ENCODE measurements at regions not wholly inside any gene's neighbourhood (a gene's known extent, or its start where the extent isn't known, plus 50 kb on each side); places are given as distances from the start of the nearest gene placed in this dataset.

- no peaks in the 10 kb centered on the region for H3K36me3 ChIP-seq (ENCODE audit: insufficient read depth, low read length)
- no peaks in the 10 kb centered on the region for H4K20me1 ChIP-seq (ENCODE audit: insufficient read depth, low read length)
- TF ChIP-seq CTCF (IDR thresholded peaks at IDR 0.05; ENCODE audit: extremely low read depth, low read depth, low read length), result no peak
- no peaks in the 10 kb centered on the region for H3K27me3 ChIP-seq (ENCODE audit: insufficient read depth, low read length)
- no peak overlapping the region for H3K4me2 ChIP-seq (ENCODE audit: insufficient read depth, low read length)
- no peaks in the 10 kb centered on the region for H3K4me1 ChIP-seq (ENCODE audit: insufficient read depth, low read length)
- no peaks in the 10 kb centered on the region for H3K9me3 ChIP-seq (ENCODE audit: low read depth, low read length)
- no peak overlapping the region for H2AFZ ChIP-seq (ENCODE audit: low read length)
- H3K4me3 ChIP-seq (ENCODE audit: insufficient read depth, low read length), result no peak overlapping the region
- DNase-seq (ENCODE audit: insufficient read length, low spot score, missing footprints), result no peak
- H3K27ac ChIP-seq (ENCODE audit: low read depth, low read length), result no peak overlapping the region
- H3K79me2 ChIP-seq (ENCODE audit: insufficient read depth, low read length), result no peaks in the 10 kb centered on the region
Observed at GRCh38 chr4:187135878-187136277, 412.2 kb upstream of the FAT1 start.

DNA sequence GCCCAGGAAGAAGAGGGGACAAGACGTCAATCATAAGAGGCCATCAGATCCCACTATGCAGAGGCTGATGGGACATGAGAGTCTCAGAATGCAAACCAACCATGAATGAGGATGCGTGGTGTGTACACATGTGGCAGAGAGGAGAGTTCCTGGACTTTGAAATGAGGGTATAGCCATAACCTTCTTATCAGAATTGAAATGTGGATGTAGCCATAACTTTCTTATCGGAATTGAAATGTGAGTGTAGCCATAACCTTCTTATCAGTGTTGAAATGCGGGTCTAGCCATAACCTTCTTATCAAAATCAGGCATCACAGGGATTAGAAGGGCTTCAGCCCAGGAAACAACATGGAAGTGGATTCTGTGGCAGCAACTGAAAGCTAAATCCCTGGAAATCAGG lies 415.5 kb upstream of the FAT1 start:
- no peak overlapping the region for H3K27ac ChIP-seq (ENCODE audit: low read depth, low read length)
- DNase-seq (ENCODE audit: insufficient read length, low spot score, missing footprints), result no peak
- H3K4me3 ChIP-seq (ENCODE audit: insufficient read depth, low read length), result no peak overlapping the region
- TF ChIP-seq CTCF (IDR thresholded peaks at IDR 0.05; ENCODE audit: extremely low read depth, low read depth, low read length), result no peak
- H3K9me3 ChIP-seq (ENCODE audit: low read depth, low read length), result no peaks in the 10 kb centered on the region
- H3K27me3 ChIP-seq (ENCODE audit: insufficient read depth, low read length), result no peaks in the 10 kb centered on the region
- H3K36me3 ChIP-seq (ENCODE audit: insufficient read depth, low read length), result no peaks in the 10 kb centered on the region
- H2AFZ ChIP-seq (ENCODE audit: low read length), result no peak overlapping the region
- H4K20me1 ChIP-seq (ENCODE audit: insufficient read depth, low read length), result no peaks in the 10 kb centered on the region
- no peaks in the 10 kb centered on the region for H3K4me1 ChIP-seq (ENCODE audit: insufficient read depth, low read length)
- no peak overlapping the region for H3K4me2 ChIP-seq (ENCODE audit: insufficient read depth, low read length)
- H3K79me2 ChIP-seq (ENCODE audit: insufficient read depth, low read length), result no peaks in the 10 kb centered on the region

DNA sequence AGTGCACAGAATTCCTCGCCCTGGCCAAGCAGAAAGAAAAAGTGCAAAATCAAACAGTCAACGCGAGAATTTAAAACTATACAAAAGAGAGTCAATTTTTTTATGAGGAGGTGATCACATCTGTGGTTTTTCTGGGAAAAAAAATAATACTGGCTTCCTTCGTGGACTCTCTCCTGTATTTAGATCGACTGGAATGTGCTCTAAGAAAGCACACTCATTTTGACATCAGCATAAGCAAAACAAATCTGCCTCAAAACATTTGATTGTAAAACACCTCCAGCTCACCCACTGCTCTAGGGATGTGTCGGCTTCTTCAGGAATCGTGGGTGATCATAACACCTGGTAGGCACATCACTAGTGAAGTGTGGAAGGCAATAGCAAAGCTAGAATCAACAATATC lies 417.4 kb upstream of the FAT1 start:
- Histone ChIP-seq H3K36me3 (ENCODE audit: insufficient read depth, low read length) (no peaks in the 10 kb centered on the region), H4K20me1 (ENCODE audit: insufficient read depth, low read length) (no peaks in the 10 kb centered on the region), H3K27ac (ENCODE audit: low read depth, low read length) (no peak overlapping the region), H3K4me1 (ENCODE audit: insufficient read depth, low read length) (no peaks in the 10 kb centered on the region), H3K79me2 (ENCODE audit: insufficient read depth, low read length) (no peaks in the 10 kb centered on the region), H3K27me3 (ENCODE audit: insufficient read depth, low read length) (no peaks in the 10 kb centered on the region), H3K4me2 (ENCODE audit: insufficient read depth, low read length) (no peak overlapping the region), H3K9me3 (ENCODE audit: low read depth, low read length) (no peaks in the 10 kb centered on the region), H3K4me3 (ENCODE audit: insufficient read depth, low read length) (no peak overlapping the region), H2AFZ (ENCODE audit: low read length) (no peak overlapping the region)
- no peak for TF ChIP-seq CTCF (IDR thresholded peaks at IDR 0.05; ENCODE audit: extremely low read depth, low read depth, low read length)
- no peak for DNase-seq (ENCODE audit: insufficient read length, low spot score, missing footprints)

- DNase-seq (ENCODE audit: insufficient read length, low spot score, missing footprints), result no peak
- Histone ChIP-seq H3K4me3 (ENCODE audit: insufficient read depth, low read length) (no peak overlapping the region), H3K27ac (ENCODE audit: low read depth, low read length) (no peak overlapping the region)
Observed at GRCh38 chr4:187149229-187149945, 425.7 kb upstream of the FAT1 start.

More at GRCh38 chr4:187149229-187149945, 425.7 kb upstream of the FAT1 start:
- Histone ChIP-seq H3K9me3 (ENCODE audit: low read depth, low read length) (no peaks in the 10 kb centered on the region), H3K4me2 (ENCODE audit: insufficient read depth, low read length) (no peak overlapping the region), H2AFZ (ENCODE audit: low read length) (no peak overlapping the region), H3K79me2 (ENCODE audit: insufficient read depth, low read length) (no peaks in the 10 kb centered on the region), H3K4me1 (ENCODE audit: insufficient read depth, low read length) (no peaks in the 10 kb centered on the region), H4K20me1 (ENCODE audit: insufficient read depth, low read length) (no peaks in the 10 kb centered on the region), H3K36me3 (ENCODE audit: insufficient read depth, low read length) (no peaks in the 10 kb centered on the region), H3K27me3 (ENCODE audit: insufficient read depth, low read length) (no peaks in the 10 kb centered on the region)
- no peak for TF ChIP-seq CTCF (IDR thresholded peaks at IDR 0.05; ENCODE audit: extremely low read depth, low read depth, low read length)
